GM19463 (cell line): ENCODE measurements at regions not wholly inside any gene's neighbourhood (a gene's known extent, or its start where the extent isn't known, plus 50 kb on each side); places are given as distances from the start of the nearest gene placed in this dataset.
"Not testable (repeated sequence)": the region's sequence is repeated elsewhere in the genome, so short reads cannot be mapped to it uniquely, and the experiment has no call there.

ENCODE experiments used
- ATAC-seq: cut with Tn5 transposase; IDR thresholded peaks from one replicate; pipeline ENCODE4 v1.9.1; 2021; ENCODE audit warnings: mild to moderate bottlenecking, moderate library complexity; ENCODE audit not compliant: unreplicated experiment

- ATAC-seq: no peak
Observed at GRCh38 chr4:106603471-106603870, 234.9 kb upstream of the GIMD1 start.

GRCh38 chr4:106602711-106603110 lies 234.1 kb upstream of the GIMD1 start:
- no peak for ATAC-seq

DNA sequence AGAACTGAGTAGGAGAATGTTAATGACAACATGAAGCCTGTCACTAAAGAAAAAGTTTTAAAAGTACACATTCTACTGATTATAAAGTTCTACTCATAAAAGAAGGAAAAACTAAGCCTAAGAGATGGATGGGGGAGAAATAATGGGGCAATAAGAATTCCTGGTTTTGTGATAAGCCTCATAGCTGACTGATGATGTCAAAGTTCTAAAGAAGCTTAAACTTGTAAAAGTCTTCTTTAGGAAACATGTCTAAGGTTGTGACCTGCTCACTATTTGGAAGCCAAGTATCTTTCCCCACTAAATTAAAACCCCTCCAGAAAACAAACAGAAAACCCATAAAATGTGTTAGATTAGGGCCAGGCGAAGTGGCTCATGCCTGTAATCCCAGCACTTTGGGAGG lies 232.9 kb upstream of the GIMD1 start:
- no peak for ATAC-seq

GRCh38 chr4:106595906-106596305 lies 227.3 kb upstream of the GIMD1 start:
- no peak for ATAC-seq

DNA sequence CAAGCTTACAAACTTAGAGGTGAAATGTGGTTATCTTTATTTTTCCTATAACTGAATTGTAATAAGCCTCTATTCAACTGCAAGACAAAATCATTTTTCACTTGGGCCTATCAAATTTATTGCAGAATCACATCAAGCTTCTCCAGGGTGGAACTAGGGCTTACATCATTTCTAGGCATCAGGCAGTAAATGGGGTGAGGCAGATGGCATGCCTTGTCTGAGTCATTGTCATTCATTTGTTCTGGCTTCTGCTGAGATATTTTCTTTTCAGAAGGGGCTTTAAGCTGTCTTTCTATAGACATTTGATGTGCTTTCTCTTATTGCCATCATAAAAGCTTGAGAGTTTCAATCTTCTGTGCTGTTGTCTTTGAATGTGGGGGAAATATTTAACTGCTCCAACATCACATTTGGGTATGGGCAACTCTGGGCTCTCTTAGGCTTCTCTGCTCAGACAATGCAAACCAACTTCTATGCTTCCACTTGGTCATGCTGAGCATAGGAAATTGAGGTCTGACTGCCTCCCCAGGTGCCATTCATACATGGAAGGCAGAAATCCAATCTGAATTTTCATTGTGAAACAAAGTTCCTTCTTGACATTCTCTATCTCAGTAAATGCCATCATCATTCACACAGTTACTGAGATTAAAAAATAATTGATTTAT lies 225.8 kb upstream of the GIMD1 start:
- no peak for ATAC-seq

DNA sequence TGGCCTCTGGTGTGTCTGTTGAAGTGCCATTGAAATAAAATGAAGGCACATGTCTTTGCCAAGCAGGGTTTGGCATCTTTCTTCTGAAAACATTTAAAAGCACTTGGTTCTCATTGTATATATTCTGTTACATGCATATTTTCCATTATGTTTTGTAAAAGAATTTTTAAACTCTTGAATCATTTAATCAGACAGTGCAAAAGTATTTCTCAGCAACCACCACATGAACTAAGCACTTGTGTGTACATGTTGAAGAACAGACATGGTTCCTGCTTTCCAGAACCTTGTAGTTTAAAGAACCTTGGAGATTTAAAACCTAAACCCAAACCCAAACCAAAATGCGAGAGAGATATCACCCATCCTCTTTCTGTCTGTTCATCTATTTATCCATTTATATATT lies 220.3 kb upstream of the GIMD1 start:
- ATAC-seq: no peak

DNA sequence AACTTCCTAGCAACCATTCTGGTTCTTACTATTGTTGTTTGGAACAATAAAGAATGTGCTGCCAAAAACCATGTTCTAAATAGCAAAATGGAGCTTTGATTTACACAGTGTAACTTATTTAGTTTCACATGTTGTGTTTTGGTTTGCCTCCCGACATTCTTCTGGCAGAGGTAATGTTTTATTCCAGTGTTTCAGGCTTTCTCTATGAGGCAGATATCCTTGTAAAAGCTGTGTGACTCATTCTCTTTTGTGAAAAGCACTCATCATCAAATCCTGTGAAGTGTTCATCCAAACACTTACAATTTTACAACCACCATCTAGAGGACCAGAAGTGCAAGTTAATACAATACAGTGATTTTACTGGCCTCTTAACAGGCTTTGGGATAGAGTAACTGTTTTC lies 219.0 kb upstream of the GIMD1 start:
- ATAC-seq: no peak

DNA sequence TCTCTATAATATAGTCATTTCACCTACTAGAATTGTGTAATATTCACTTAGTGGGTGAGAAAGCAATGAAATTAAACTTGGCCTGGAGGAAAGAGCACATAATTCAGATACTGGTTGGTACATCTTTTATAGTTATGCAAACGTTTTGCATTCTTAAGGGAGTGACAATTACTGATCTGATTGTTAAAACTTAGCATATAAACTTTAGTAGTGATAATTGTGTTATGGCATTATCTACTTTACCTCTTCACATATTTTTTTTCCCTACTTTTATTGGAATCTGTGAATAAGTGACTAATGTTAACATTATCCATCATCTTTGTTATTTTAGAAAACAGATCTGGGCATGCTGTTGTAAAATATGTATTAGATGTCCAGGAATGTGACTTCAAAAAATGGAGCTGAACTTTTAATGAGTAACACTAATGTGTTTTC lies 217.4 kb upstream of the GIMD1 start:
- no peak for ATAC-seq

- ATAC-seq: no peak
Observed at GRCh38 chr4:106584337-106584989, 215.9 kb upstream of the GIMD1 start.

DNA sequence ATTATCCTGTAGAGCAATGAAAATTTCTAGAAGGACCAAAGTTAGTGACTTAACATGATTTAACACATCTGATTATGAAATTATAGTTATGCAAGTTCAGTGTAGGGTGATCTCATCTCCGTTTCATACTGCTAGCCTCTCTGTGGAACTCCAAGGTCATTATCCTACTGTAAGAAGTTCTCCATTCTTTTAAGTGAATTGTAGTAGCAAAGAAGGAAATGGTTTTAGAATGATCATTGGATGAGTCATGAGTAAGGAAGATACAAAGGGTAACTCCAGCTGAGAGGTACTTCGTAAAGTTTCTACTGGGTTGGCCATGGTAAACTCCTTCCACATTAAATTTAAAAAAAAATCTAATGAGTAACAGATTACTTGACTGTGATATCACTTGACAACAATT lies 215.0 kb upstream of the GIMD1 start:
- no peak for ATAC-seq

DNA sequence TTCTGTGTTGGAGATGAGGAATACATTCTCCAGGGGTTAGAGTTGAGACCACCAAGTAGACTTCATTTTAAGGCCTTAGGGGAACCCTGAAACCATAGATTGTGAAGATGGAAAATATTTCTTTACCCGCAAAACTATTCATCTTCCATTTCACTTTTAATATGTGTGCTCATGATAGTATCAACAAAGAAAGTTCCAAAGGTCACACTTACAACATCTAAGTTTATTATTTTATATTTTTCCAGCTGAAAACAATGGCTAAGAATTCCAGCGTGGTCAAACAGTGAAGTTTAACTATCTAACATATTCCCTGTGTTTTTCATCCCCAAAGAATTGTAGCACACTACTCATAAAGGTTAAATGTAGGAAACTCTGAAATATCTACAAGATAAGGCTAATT lies 214.5 kb upstream of the GIMD1 start:
- ATAC-seq: no peak

GRCh38 chr4:106582103-106582502 lies 213.5 kb upstream of the GIMD1 start:
- no peak for ATAC-seq

DNA sequence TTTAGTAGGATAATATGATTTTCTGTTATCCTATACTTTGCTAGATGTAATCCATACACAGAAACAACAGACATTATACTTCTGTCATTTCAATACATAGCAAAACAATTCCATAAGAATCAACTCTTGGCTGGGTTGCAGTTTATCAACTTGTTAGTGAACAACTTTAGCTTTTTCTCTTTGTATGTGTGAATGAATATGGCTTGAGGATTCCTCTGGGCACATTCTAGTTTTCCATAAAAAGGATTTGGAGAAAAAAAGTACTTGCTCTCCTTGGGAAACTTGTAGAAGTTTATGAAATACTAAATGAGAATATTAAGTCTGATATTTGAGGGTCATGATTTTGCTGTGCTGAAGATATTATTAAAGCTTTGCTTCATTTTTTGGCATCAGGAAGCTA lies 210.7 kb upstream of the GIMD1 start:
- no peak for ATAC-seq

- no peak for ATAC-seq
Observed at GRCh38 chr4:106569146-106570031, 200.8 kb upstream of the GIMD1 start.

DNA sequence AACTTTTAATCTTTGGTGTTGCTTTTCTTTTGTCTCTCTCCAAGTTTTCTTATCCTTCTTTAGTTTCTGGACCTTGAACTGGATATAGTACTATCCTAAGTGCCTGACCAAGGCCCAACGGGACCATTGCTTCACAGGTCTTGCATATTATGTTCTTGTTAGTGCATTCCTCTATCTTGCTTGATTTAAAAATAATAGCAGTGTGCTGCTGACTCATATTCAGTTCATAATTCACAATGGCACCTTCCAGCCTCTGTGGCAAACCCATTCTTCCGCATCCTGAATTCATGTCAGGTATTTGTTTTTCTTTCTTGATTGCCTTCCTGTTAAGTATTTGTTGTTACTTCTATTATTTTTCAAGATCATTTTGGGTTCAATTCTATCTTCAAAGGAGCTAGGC lies 197.1 kb upstream of the GIMD1 start:
- ATAC-seq: no peak

DNA sequence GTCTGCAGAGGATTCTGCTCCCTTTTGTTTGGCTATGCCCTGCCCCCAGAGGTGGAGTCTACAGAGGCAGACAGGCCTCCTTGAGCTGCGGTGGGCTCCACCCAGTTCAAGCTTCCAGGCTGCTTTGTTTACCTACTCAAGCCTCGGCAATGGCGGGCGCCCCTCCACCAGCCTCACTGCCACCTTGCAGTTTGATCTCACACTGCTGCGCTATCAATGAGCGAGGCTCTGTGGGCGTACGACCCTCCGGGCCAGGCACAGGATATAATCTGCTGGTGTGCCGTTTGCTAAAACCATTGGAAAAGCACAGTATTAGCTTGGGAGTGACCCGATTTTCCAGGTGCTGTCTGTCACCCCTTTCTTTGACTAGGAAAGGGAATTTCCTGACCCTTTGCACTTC lies 195.1 kb upstream of the GIMD1 start:
- not testable (repeated sequence) for ATAC-seq

DNA sequence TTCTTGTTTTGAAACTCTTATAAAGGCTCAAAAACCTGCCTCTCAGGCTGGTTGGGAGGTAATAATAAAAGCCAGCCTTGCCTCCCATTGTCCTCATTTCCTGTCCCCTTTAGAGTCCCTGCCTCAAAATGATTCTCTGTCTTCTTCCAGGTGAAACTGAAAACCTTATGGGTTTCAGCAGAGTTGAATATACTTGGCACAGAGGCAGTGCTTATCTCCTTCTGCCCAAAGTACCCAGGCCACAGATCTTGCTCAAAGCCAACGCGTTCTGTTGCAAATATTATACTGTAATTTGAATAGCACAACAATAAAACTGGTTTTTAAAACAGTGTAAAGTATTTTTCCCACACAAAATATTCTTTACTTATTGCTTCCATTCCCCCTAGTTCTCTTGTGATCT lies 183.1 kb upstream of the GIMD1 start:
- no peak for ATAC-seq

GRCh38 chr4:106548446-106549044 lies 180.0 kb upstream of the GIMD1 start:
- ATAC-seq: no peak

DNA sequence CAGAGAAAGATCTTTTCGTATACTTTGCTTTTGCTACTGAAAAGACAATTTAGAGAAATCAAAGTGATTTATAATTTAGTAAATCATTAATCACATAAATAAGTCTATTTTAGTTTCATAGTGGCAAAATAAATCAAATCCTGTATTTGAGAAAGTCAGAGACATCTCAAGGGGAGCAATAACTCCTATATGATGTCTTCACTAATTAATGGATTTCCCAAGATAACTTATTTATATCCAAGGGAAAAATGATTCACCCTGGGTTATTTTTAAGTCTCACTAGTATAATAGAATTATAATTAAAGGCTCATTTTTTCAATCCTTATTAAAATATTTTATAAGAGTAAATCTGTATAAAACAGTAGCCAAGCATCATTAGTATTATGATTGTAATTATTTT lies 177.8 kb upstream of the GIMD1 start:
- ATAC-seq: no peak

GRCh38 chr4:106542609-106543008 lies 174.0 kb upstream of the GIMD1 start:
- not testable (repeated sequence) for ATAC-seq

- no peak for ATAC-seq
Observed at GRCh38 chr4:106541253-106541652, 172.7 kb upstream of the GIMD1 start.
